ENCODE measurements at regions not wholly inside any gene's neighbourhood (a gene's known extent, or its start where the extent isn't known, plus 50 kb on each side); places are given as distances from the start of the nearest gene placed in this dataset.

GRCh38 chr13:31853643-31854326 is 114.5 kb downstream of the RXFP2 start:
- DNase-seq, result no peak

GRCh38 chr13:31859571-31859970 is 120.2 kb downstream of the RXFP2 start:
- DNase-seq, result no peak

- DNase-seq, result no peak
Measured at GRCh38 chr13:31860002-31860401, 120.7 kb downstream of the RXFP2 start.

GRCh38 chr13:31862828-31863227 is 123.5 kb downstream of the RXFP2 start:
- no peak for DNase-seq

GRCh38 chr13:31864307-31864706 is 125.0 kb downstream of the RXFP2 start:
- no peak for DNase-seq

- DNase-seq, result no peak
Measured at GRCh38 chr13:31866099-31866498, 126.8 kb downstream of the RXFP2 start.

- no peak for DNase-seq
Measured at GRCh38 chr13:31867709-31868108, 128.4 kb downstream of the RXFP2 start.

- DNase-seq, result no peak
Measured at GRCh38 chr13:31869582-31869981, 130.3 kb downstream of the RXFP2 start.

- no peak for DNase-seq
Measured at GRCh38 chr13:31870511-31870910, 131.2 kb downstream of the RXFP2 start.

- no peak for DNase-seq
Measured at GRCh38 chr13:31873145-31873544, 133.8 kb downstream of the RXFP2 start.

- DNase-seq, result no peak
Measured at GRCh38 chr13:31875134-31875533, 135.8 kb downstream of the RXFP2 start.

- DNase-seq, result no peak
Measured at GRCh38 chr13:31878052-31878451, 138.7 kb downstream of the RXFP2 start.

- no peak for DNase-seq
Measured at GRCh38 chr13:31878495-31878894, 139.2 kb downstream of the RXFP2 start.

GRCh38 chr13:31878955-31879354 is 139.6 kb downstream of the RXFP2 start:
- DNase-seq, result no peak

- DNase-seq, result no peak
Measured at GRCh38 chr13:31880851-31881494, 141.6 kb downstream of the RXFP2 start.

GRCh38 chr13:31881495-31881882 is 142.2 kb downstream of the RXFP2 start:
- no peak for DNase-seq

GRCh38 chr13:31882794-31883193 is 143.5 kb downstream of the RXFP2 start:
- DNase-seq, result no peak

GRCh38 chr13:31884556-31884955 is 145.2 kb downstream of the RXFP2 start:
- no peak for DNase-seq

GRCh38 chr13:31885994-31886393 is 145.6 kb upstream of the FRY start:
- no peak for DNase-seq

GRCh38 chr13:31887286-31887685 is 144.3 kb upstream of the FRY start:
- no peak for DNase-seq

GRCh38 chr13:31890946-31891345 is 140.6 kb upstream of the FRY start:
- DNase-seq, result no peak

GRCh38 chr13:31891472-31891871 is 140.1 kb upstream of the FRY start:
- no peak for DNase-seq

GRCh38 chr13:31894931-31895330 is 136.6 kb upstream of the FRY start:
- DNase-seq, result no peak

GRCh38 chr13:31895691-31896090 is 135.9 kb upstream of the FRY start:
- DNase-seq, result no peak

- no peak for DNase-seq
Measured at GRCh38 chr13:31896427-31896826, 135.1 kb upstream of the FRY start.
